ENCODE measurements at regions not wholly inside any gene's neighbourhood (a gene's known extent, or its start where the extent isn't known, plus 50 kb on each side); places are given as distances from the start of the nearest gene placed in this dataset.
"Not testable (repeated sequence)": the region's sequence is repeated elsewhere in the genome, so short reads cannot be mapped to it uniquely, and the experiment has no call there.

DNA sequence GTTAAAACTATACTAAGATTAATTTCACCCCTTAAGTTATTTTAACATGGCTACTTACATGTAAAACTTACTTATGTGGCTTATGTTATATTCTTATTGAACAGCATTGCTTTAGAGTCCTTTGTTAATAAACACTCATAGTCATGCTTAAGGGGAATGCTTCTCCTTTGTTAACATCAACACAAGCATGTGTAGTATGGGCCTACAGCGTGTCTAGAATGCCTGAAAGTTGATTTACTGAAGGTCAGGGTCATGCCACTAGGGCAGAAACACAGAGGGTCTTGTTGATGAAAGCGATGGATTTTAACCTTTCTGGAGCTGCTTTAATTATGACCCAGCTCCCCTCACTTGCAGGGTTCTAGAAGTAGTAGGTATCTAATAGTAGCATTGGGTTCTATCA, 159.8 kb upstream of the DLX2 start:
- H3K27me3 ChIP-seq (replicated peaks in 1 of 4; ENCODE audit: control extremely low read depth in 1 of 4, control insufficient read depth in 3 of 4, insufficient read depth in 4 of 4, low read length in 3 of 4): peaks cover 0 to 2% (median 0%) of the 10 kb centered on the region in 4 experiments
- ATAC-seq (ENCODE audit: low read depth): no peak
- no peak overlapping the region for H3K4me3 ChIP-seq (ENCODE audit: control extremely low read depth in 1 of 5, extremely low read depth in 1 of 5, insufficient read depth in 1 of 5, low read depth in 2 of 5, low read length in 4 of 5)
- no peaks in the 10 kb centered on the region for H3K4me1 ChIP-seq (ENCODE audit: control insufficient read depth in 2 of 2, insufficient read depth in 2 of 2, low read length in 2 of 2)
- H3K9me3 ChIP-seq (ENCODE audit: control extremely low read depth in 1 of 3, control insufficient read depth in 2 of 3, insufficient read depth in 1 of 3, low read length in 2 of 3): no peaks in the 10 kb centered on the region
- no peak overlapping the region for H3K4me2 ChIP-seq (replicated peaks; ENCODE audit: low read depth, low read length, poor library complexity, severe bottlenecking)
- WGBS (ENCODE audit: insufficient coverage): 83% methylated on average over 1 of the region's 2 CpGs
- POLR2A ChIA-PET: no interaction called here
- H2AFZ ChIP-seq (ENCODE audit: insufficient read depth, low read depth, low read length, poor library complexity, severe bottlenecking): no peak overlapping the region
- H3K9ac ChIP-seq (ENCODE audit: low read length): no peak overlapping the region
- intact Hi-C loops (cut with micrococcal nuclease): no loop called here
- no peaks in the 10 kb centered on the region for H4K20me1 ChIP-seq (ENCODE audit: control insufficient read depth, insufficient read depth, low read length, poor library complexity, severe bottlenecking)
- no peaks in the 10 kb centered on the region for H3K36me3 ChIP-seq (replicated peaks in 1 of 2; ENCODE audit: control extremely low read depth in 1 of 2, control insufficient read depth in 1 of 2, extremely low read depth in 1 of 2, insufficient read depth in 2 of 2, low read length in 1 of 2)
- H3K27ac Mint-ChIP-seq: no peak overlapping the region
- H3K27me3 Mint-ChIP-seq: peaks cover 4% of the 10 kb centered on the region
- H3K4me1 Mint-ChIP-seq: no peaks in the 10 kb centered on the region
- DNase-seq: no peak
- CTCF ChIA-PET: no interaction called here
- peaks cover 5% of the 10 kb centered on the region for H3K9me3 Mint-ChIP-seq (ENCODE audit: insufficient read depth)
- no peak overlapping the region for H3K4me3 Mint-ChIP-seq
- no peak overlapping the region for H3K27ac ChIP-seq (ENCODE audit: low read length in 2 of 2)
- TF ChIP-seq, protein P1, sequence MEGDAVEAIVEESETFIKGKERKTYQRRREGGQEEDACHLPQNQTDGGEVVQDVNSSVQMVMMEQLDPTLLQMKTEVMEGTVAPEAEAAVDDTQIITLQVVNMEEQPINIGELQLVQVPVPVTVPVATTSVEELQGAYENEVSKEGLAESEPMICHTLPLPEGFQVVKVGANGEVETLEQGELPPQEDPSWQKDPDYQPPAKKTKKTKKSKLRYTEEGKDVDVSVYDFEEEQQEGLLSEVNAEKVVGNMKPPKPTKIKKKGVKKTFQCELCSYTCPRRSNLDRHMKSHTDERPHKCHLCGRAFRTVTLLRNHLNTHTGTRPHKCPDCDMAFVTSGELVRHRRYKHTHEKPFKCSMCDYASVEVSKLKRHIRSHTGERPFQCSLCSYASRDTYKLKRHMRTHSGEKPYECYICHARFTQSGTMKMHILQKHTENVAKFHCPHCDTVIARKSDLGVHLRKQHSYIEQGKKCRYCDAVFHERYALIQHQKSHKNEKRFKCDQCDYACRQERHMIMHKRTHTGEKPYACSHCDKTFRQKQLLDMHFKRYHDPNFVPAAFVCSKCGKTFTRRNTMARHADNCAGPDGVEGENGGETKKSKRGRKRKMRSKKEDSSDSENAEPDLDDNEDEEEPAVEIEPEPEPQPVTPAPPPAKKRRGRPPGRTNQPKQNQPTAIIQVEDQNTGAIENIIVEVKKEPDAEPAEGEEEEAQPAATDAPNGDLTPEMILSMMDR (IDR thresholded peaks at IDR 0.05): no peak
- no peak for TF ChIP-seq EZH2 (IDR thresholded peaks at IDR 0.05; ENCODE audit: borderline replicate concordance, insufficient read depth, low read depth, low read length, poor library complexity, severe bottlenecking)
- H3K79me2 ChIP-seq (ENCODE audit: control insufficient read depth, insufficient read depth, low read length): no peaks in the 10 kb centered on the region

DNA sequence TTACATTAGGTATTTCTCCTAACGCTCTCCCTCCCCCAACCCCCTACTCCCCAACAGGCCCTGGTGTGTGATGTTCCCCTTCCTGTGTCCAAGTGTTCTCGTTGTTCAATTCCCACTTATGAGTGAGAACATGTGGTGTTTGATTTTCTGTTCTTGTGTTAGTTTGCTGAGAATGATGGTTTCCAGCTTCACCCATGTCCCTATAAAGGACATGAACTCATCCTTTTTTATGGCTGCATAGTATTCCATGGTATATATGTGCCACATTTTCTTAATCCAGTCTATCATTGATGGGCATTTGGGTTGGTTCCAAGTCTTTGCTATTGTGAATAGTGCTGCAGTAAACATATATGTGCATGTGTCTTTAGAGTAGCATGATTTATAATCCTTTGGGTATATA, 162.1 kb upstream of the DLX2 start:
- H3K4me2 ChIP-seq (replicated peaks; ENCODE audit: low read depth, low read length, poor library complexity, severe bottlenecking); DNase-seq; H3K4me1 ChIP-seq (ENCODE audit: control insufficient read depth in 2 of 2, insufficient read depth in 2 of 2, low read length in 2 of 2); H3K9me3 ChIP-seq (ENCODE audit: control extremely low read depth in 1 of 3, control insufficient read depth in 2 of 3, insufficient read depth in 1 of 3, low read length in 2 of 3); H3K4me3 Mint-ChIP-seq; H4K20me1 ChIP-seq (ENCODE audit: control insufficient read depth, insufficient read depth, low read length, poor library complexity, severe bottlenecking); ATAC-seq (ENCODE audit: low read depth); H2AFZ ChIP-seq (ENCODE audit: insufficient read depth, low read depth, low read length, poor library complexity, severe bottlenecking); H3K27me3 ChIP-seq (replicated peaks in 1 of 4; ENCODE audit: control extremely low read depth in 1 of 4, control insufficient read depth in 3 of 4, insufficient read depth in 4 of 4, low read length in 3 of 4); H3K9me3 Mint-ChIP-seq (ENCODE audit: insufficient read depth); H3K36me3 ChIP-seq (replicated peaks in 1 of 2; ENCODE audit: control extremely low read depth in 1 of 2, control insufficient read depth in 1 of 2, extremely low read depth in 1 of 2, insufficient read depth in 2 of 2, low read length in 1 of 2); CTCF ChIA-PET; H3K27me3 Mint-ChIP-seq; POLR2A ChIA-PET; H3K79me2 ChIP-seq (ENCODE audit: control insufficient read depth, insufficient read depth, low read length); H3K27ac Mint-ChIP-seq; H3K27ac ChIP-seq (ENCODE audit: low read length in 2 of 2); H3K9ac ChIP-seq (ENCODE audit: low read length); H3K4me3 ChIP-seq (ENCODE audit: control extremely low read depth in 1 of 5, extremely low read depth in 1 of 5, insufficient read depth in 1 of 5, low read depth in 2 of 5, low read length in 4 of 5); H3K4me1 Mint-ChIP-seq; intact Hi-C loops (cut with micrococcal nuclease): not testable (repeated sequence)
- no CpG with 5 or more reads among the region's 2 CpGs for WGBS (ENCODE audit: insufficient coverage)

DNA sequence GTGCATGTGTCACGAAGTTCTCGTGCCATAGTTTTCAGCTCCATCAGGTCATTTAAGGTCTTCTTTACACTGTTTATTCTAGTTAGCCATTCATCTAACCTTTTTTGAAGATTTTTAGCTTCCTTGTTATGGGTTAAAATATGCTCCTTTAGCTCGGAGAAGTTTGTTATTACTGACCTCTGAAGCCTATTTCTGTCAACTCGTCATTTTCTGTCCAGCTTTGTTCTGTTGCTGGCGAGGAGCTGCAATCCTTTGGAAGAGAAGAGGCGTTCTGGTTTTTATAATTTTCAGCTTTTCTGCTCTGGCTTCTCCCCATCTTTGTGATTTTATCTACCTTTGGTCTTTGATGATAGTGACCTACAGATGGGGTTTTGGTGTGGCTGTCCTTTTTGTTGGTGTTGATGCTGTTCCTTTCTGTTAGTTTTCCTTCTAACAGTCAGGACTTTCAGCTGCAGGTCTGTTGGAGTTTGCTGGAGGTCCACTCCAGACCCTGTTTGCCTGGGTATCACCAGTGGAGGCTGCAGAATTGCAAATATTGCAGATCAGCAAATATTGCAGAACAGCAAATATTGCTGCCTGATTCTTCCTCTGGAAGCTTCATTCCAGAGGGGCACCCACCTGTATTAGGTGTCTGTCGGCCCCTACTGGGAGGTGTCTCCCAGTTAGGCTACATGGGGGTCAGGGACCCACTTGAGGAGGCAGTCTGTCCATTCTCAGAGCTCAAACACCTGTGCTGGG, 157.7 kb upstream of the ITGA6 start:
- POLR2A ChIA-PET; H3K4me3 Mint-ChIP-seq; intact Hi-C loops (cut with micrococcal nuclease); H4K20me1 ChIP-seq (ENCODE audit: control insufficient read depth, insufficient read depth, low read length, poor library complexity, severe bottlenecking); H3K27ac Mint-ChIP-seq; H3K36me3 ChIP-seq (replicated peaks in 1 of 2; ENCODE audit: control extremely low read depth in 1 of 2, control insufficient read depth in 1 of 2, extremely low read depth in 1 of 2, insufficient read depth in 2 of 2, low read length in 1 of 2); H3K27me3 ChIP-seq (replicated peaks in 1 of 4; ENCODE audit: control extremely low read depth in 1 of 4, control insufficient read depth in 3 of 4, insufficient read depth in 4 of 4, low read length in 3 of 4); H3K9me3 Mint-ChIP-seq (ENCODE audit: insufficient read depth); H3K27ac ChIP-seq (ENCODE audit: low read length in 2 of 2); H3K4me3 ChIP-seq (ENCODE audit: control extremely low read depth in 1 of 5, extremely low read depth in 1 of 5, insufficient read depth in 1 of 5, low read depth in 2 of 5, low read length in 4 of 5); H3K4me1 Mint-ChIP-seq; H3K9me3 ChIP-seq (ENCODE audit: control extremely low read depth in 1 of 3, control insufficient read depth in 2 of 3, insufficient read depth in 1 of 3, low read length in 2 of 3); CTCF ChIA-PET; H3K9ac ChIP-seq (ENCODE audit: low read length); H3K4me1 ChIP-seq (ENCODE audit: control insufficient read depth in 2 of 2, insufficient read depth in 2 of 2, low read length in 2 of 2); ATAC-seq (ENCODE audit: low read depth); DNase-seq; H3K4me2 ChIP-seq (replicated peaks; ENCODE audit: low read depth, low read length, poor library complexity, severe bottlenecking); H2AFZ ChIP-seq (ENCODE audit: insufficient read depth, low read depth, low read length, poor library complexity, severe bottlenecking); H3K79me2 ChIP-seq (ENCODE audit: control insufficient read depth, insufficient read depth, low read length): not testable (repeated sequence)
- WGBS (ENCODE audit: insufficient coverage): 89% methylated on average over 1 of the region's 7 CpGs
- peaks cover 18% of the 10 kb centered on the region for H3K27me3 Mint-ChIP-seq
